Memory B cell (primary cell): ENCODE measurements at regions not wholly inside any gene's neighbourhood (a gene's known extent, or its start where the extent isn't known, plus 50 kb on each side); places are given as distances from the start of the nearest gene placed in this dataset.
"Not testable (repeated sequence)": the region's sequence is repeated elsewhere in the genome, so short reads cannot be mapped to it uniquely, and the experiment has no call there.

Experiments used
- ATAC-seq: fragments of 150-1000 bp; cut with Tn5 transposase; 2 replicates; pipeline ENCODE4 v1.10.0; 2021; ENCODE audit warnings: low read depth, mild to moderate bottlenecking, moderate library complexity
- DNase-seq, 2 donors: peaks; one replicate each; pipeline ENCODE4 v3.0.0; 2022; ENCODE audit warnings: low spot score in 2 of 2
- H3K27ac Mint-ChIP-seq: one replicate; pipeline ENCODE4 v1.8.0; 2022; ENCODE audit warnings: mild to moderate bottlenecking, moderate library complexity, mixed read lengths
- H3K27me3 Mint-ChIP-seq: one replicate; pipeline ENCODE4 v1.8.0; 2022; ENCODE audit warnings: mixed read lengths
- H3K36me3 Mint-ChIP-seq: one replicate; pipeline ENCODE4 v1.8.0; 2022; ENCODE audit warnings: mild to moderate bottlenecking, mixed read lengths
- H3K4me1 Mint-ChIP-seq: one replicate; pipeline ENCODE4 v1.8.0; 2022; ENCODE audit warnings: mixed read lengths
- H3K4me3 Mint-ChIP-seq: one replicate; pipeline ENCODE4 v1.8.0; 2022; ENCODE audit warnings: mild to moderate bottlenecking, moderate library complexity, mixed read lengths
- H3K9me3 Mint-ChIP-seq: one replicate; pipeline ENCODE4 v1.8.0; 2022; ENCODE audit warnings: mixed read lengths

DNA sequence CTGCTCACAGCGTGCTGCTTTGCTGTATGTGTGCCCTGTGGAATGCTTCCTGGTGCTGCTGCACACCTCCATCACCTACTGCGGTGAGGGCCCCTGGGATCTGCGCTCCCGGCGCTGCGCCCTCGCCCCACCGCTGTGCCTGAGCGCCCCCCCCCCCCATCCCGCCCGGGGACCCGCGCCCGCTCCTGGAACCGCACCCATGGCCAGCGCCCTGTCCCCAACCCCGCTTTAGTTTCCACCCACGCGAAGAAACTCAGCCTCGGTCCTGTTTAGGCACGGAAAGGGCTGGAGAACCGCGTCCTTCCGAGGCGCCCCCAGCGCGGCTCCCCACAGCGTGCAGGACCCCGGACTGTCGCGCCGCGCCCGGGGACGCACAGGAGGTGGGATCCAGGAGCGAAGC, 265.5 kb downstream of the POTEB3 start:
- H3K9me3 Mint-ChIP-seq, ATAC-seq, H3K4me1 Mint-ChIP-seq, H3K36me3 Mint-ChIP-seq, H3K27ac Mint-ChIP-seq, H3K27me3 Mint-ChIP-seq, H3K4me3 Mint-ChIP-seq, DNase-seq: not testable (repeated sequence)

- not testable (repeated sequence) for H3K9me3 Mint-ChIP-seq, H3K27ac Mint-ChIP-seq, ATAC-seq, H3K27me3 Mint-ChIP-seq, H3K36me3 Mint-ChIP-seq, H3K4me3 Mint-ChIP-seq, H3K4me1 Mint-ChIP-seq, DNase-seq
These were observed 285.3 kb upstream of the POTEB2 start for GRCh38 chr15:21151203-21151966.

DNA sequence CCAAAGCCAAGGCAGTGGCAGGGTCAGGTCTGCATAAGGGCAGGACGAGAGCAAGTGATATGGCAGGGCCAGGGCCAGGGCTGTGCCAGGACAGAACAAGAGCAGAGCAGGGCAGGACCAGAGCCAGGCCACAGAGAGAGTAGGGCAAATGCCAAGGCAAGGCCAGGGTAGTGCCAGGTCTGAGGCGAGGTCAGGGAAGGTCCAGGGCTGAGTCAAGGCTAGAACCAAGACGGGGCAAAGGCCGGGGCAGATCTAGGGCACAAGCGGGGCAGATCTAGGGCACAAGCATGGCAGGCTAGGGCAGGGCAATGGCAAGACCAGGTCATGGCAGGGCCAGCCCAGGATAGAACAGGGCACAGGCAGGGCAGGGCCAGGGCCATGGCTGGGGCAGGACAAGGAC, 282.0 kb upstream of the POTEB2 start:
- H3K4me3 Mint-ChIP-seq, H3K4me1 Mint-ChIP-seq, DNase-seq, H3K9me3 Mint-ChIP-seq, H3K36me3 Mint-ChIP-seq, H3K27ac Mint-ChIP-seq, H3K27me3 Mint-ChIP-seq, ATAC-seq: not testable (repeated sequence)

DNA sequence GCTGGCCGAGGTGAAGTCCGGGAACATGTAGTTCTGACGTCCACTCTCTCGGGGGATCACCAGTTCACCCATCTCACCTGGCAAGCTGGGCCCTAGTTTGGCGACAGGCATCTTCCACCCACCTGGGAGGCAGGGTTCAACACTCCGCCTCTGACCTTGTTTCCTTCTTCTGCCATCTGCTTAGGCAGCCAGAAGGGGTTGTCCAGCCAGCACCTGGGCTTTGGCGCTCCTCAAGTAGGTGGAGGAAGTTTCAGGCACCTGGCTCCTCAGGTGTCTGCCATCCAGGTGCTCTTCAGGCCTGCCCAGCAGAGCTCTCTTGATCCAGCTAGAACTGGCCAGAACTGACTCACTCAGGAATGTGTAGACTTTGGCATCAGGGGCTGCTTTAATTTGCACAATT, 267.8 kb upstream of the POTEB2 start:
- H3K4me1 Mint-ChIP-seq, ATAC-seq, H3K36me3 Mint-ChIP-seq, DNase-seq, H3K9me3 Mint-ChIP-seq, H3K27ac Mint-ChIP-seq, H3K4me3 Mint-ChIP-seq, H3K27me3 Mint-ChIP-seq: not testable (repeated sequence)

DNA sequence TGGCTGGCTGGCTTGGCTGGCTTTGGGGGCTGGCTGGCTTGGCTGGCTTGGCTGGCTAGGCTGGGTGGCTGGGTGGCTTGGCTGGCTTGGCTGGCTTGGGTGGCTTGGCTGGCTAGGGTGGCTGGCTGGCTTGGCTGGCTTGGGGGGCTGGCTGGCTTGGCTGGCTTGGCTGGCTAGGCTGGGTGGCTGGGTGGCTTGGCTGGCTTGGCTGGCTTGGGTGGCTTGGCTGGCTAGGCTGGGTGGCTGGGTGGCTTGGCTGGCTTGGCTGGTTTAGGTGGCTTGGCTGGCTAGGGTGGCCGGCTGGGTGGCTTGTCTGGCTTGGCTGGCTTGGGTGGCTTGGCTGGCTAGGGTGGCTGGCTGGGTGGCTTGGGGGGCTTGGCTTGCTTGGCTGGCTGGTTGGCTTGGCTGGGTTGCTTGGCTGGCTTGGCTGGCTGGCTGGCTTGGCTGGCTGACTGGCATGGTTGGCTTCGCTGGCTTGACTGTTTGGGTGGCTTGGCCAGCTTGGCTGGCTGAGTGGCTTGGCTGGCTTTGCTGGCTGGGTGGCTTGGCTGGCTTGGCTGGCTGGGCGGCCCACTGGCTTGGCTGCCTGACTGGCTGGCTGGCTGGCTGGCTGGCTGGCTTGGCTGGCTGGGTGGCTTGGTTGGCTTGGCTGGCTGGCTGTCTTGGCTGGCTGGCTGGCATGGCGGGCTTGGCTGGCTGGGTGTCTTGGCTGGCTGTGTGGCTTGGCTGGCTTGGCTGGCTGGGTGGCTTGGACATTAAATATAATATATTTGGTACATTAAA, 246.3 kb upstream of the POTEB2 start:
- not testable (repeated sequence) for H3K36me3 Mint-ChIP-seq, H3K27ac Mint-ChIP-seq, H3K4me1 Mint-ChIP-seq, H3K27me3 Mint-ChIP-seq, H3K4me3 Mint-ChIP-seq, ATAC-seq, H3K9me3 Mint-ChIP-seq
- DNase-seq, result peak in 1 of 2 donors; percentile 18

GRCh38 chr15:21111861-21112260, 245.7 kb upstream of the POTEB2 start:
- H3K36me3 Mint-ChIP-seq, H3K27me3 Mint-ChIP-seq, ATAC-seq, H3K9me3 Mint-ChIP-seq, H3K4me3 Mint-ChIP-seq, H3K4me1 Mint-ChIP-seq, H3K27ac Mint-ChIP-seq: not testable (repeated sequence)
- DNase-seq, result peak in 1 of 2 donors; percentile 15

DNA sequence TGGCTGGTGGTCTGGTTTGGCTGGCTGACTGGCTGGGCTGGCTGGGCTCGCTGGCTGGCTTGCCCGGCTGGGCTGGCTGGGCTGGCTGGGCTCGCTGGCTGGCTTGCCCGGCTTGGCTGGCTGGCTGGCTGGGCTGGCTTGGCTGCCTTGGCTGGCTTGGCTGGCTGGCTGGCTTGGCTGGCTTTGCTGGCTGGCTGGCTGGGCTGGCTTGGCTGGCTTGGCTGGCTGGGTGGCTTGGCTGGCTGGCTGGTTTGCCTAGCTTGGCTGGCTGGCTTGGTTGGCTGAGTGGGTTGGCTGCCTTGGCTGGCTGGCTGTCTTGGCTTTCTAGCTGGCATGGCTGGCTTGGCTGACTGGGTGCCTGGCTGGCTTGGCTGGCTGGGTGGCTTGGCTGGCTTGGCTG, 245.1 kb upstream of the POTEB2 start:
- not testable (repeated sequence) for H3K27ac Mint-ChIP-seq, H3K4me1 Mint-ChIP-seq, H3K36me3 Mint-ChIP-seq, H3K9me3 Mint-ChIP-seq, H3K27me3 Mint-ChIP-seq, ATAC-seq, DNase-seq, H3K4me3 Mint-ChIP-seq

GRCh38 chr15:21110187-21110804, 244.2 kb upstream of the POTEB2 start:
- not testable (repeated sequence) for H3K4me1 Mint-ChIP-seq, H3K9me3 Mint-ChIP-seq, H3K27me3 Mint-ChIP-seq, H3K27ac Mint-ChIP-seq, H3K36me3 Mint-ChIP-seq, ATAC-seq, H3K4me3 Mint-ChIP-seq
- peak; percentile 53 to 71 for DNase-seq

DNA sequence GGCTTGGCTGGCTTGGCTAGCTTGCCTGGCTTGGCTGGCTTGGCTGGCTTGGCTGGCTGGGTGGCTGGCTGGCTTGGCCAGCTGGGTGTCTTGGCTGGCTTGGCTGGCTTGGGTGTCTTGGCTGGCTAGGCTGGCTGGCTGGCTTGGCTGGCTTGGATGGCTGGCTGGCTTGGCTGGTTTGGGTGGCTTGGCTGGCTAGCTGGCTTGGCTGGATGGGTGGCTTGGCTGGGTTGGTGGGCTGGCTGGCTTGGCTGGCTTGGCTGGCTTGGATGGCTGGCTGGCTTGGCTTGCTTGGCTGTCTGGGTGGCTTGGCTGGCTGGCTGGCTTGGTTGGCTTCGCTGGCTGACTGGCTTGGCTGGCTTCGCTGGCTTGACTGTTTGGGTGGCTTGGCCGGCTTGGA, 242.3 kb upstream of the POTEB2 start:
- not testable (repeated sequence) for H3K4me1 Mint-ChIP-seq, DNase-seq, H3K27ac Mint-ChIP-seq, H3K9me3 Mint-ChIP-seq, H3K4me3 Mint-ChIP-seq, ATAC-seq, H3K27me3 Mint-ChIP-seq, H3K36me3 Mint-ChIP-seq

DNA sequence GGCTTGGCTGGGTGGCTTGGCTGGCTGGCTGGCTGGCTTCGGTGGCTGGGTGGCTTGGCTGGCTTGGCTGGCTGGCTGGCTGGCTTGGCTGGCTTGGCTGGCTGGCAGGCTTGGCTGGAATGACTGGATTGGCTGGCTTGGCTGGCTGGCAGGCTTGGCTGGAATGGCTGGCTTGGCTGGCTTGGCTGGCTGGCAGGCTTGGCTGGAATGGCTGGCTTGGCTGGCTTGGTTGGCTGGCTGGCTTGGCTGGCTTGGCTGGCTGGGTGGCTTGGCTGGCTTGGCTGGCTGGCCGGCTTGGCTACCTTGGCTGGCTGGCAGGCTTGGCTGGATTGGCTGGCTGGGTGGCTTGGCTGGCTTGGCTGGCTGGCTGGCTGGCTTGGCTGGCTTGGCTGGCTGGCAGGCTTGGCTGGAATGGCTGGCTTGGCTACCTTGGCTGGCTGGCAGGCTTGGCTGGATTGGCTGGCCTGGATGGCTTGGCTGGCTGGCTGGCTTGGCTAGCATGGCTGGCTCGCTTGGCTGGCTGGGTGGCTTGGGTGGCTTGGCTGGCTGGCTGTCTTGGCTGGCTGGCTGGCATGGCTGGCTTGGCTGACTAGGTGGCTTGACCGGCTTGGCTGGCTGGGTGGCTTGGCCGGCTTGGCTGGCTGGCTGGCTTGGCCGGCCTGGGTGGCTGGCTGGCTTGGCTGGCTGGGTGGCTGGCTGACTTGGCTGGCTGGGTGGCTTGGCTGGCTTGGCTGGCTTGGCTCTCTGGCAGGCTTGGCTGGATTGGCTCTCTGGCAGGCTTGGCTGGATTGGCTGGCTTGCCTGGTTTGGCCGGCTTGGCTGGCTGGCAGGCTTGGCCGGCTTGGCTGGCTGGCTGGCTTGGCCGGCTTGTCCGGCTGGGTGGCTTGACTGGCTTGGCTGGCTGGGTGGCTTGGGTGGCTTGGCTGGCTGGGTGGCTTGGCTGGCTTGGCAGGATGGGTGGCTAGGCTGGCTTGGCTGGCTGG, 241.6 kb upstream of the POTEB2 start:
- not testable (repeated sequence) for H3K36me3 Mint-ChIP-seq, H3K4me1 Mint-ChIP-seq, H3K4me3 Mint-ChIP-seq, H3K27ac Mint-ChIP-seq, ATAC-seq, H3K9me3 Mint-ChIP-seq, H3K27me3 Mint-ChIP-seq
- peak; percentile 16 to 38 for DNase-seq

GRCh38 chr15:21096599-21096998, 230.5 kb upstream of the POTEB2 start:
- H3K4me1 Mint-ChIP-seq, H3K4me3 Mint-ChIP-seq, H3K27ac Mint-ChIP-seq, ATAC-seq, H3K9me3 Mint-ChIP-seq, H3K36me3 Mint-ChIP-seq, H3K27me3 Mint-ChIP-seq, DNase-seq: not testable (repeated sequence)

- DNase-seq, H3K27me3 Mint-ChIP-seq, H3K4me3 Mint-ChIP-seq, H3K27ac Mint-ChIP-seq, ATAC-seq, H3K9me3 Mint-ChIP-seq, H3K36me3 Mint-ChIP-seq, H3K4me1 Mint-ChIP-seq: not testable (repeated sequence)
These were observed 213.4 kb upstream of the POTEB2 start for GRCh38 chr15:21079544-21079943.

- H3K36me3 Mint-ChIP-seq, result not testable (repeated sequence)
These were observed 202.8 kb upstream of the POTEB2 start for GRCh38 chr15:21068917-21069316.

More at GRCh38 chr15:21068917-21069316, 202.8 kb upstream of the POTEB2 start:
- DNase-seq, H3K4me3 Mint-ChIP-seq, ATAC-seq, H3K27ac Mint-ChIP-seq, H3K27me3 Mint-ChIP-seq, H3K4me1 Mint-ChIP-seq, H3K9me3 Mint-ChIP-seq: not testable (repeated sequence)
